B cell (primary cell): ENCODE measurements at regions not wholly inside any gene's neighbourhood (a gene's known extent, or its start where the extent isn't known, plus 50 kb on each side); places are given as distances from the start of the nearest gene placed in this dataset.

Source experiments
- ATAC-seq: fragments of 200-7000 bp; cut with Tn5 transposase; one replicate; pipeline ENCODE4 v1.10.0; 2021; ENCODE audit warnings: low read depth, mild to moderate bottlenecking, moderate number of reproducible peaks, moderate library complexity
- CTCF ChIA-PET: fragments of 350-600 bp; sonication (Branson Sonifier 250); formaldehyde crosslinking; loops from one replicate; lab custom pipeline; 2021; ENCODE audit warnings: antibody characterized with exemption, inconsistent platforms; lab: Charles Lee
- POLR2A ChIA-PET: fragments of 350-600 bp; sonication (Branson Sonifier 250); formaldehyde crosslinking; loops from one replicate; lab custom pipeline; 2021; ENCODE audit warnings: antibody characterized with exemption; lab: Charles Lee
- DNase-seq: peaks from one replicate; pipeline ENCODE4 v3.0.0; 2013
- H2AFZ ChIP-seq: 2 replicates; pipeline ENCODE4 v1.6.1; 2012; ENCODE audit warnings: mild to moderate bottlenecking, low read depth, low read length; ENCODE audit not compliant: insufficient read depth, poor library complexity, severe bottlenecking
- H3K27ac ChIP-seq, 2 donors: 1 replicate in 1 of 2; 2 replicates in 1 of 2; pipeline ENCODE4 v1.5.1; 2012 to 2013; ENCODE audit warnings: low read length in 2 of 2, mild to moderate bottlenecking in 2 of 2, moderate library complexity in 1 of 2
- H3K27me3 ChIP-seq, 4 experiments: fragments of 200-600 bp in 1 of 4; sonication (generic) in 1 of 4; replicated peaks in 1 of 4; 1 replicate in 2 of 4; 2 replicates in 2 of 4; pipeline versions ENCODE4 v1.6.1 to v1.7.0; 2013 to 2016; ENCODE audit warnings: low read length in 3 of 4, mild to moderate bottlenecking in 2 of 4, mixed read lengths in 1 of 4, moderate library complexity in 1 of 4; ENCODE audit not compliant: insufficient read depth in 4 of 4, control insufficient read depth in 3 of 4; ENCODE audit errors: control extremely low read depth in 1 of 4
- H3K36me3 ChIP-seq, 2 experiments: replicated peaks in 1 of 2; 1 replicate in 1 of 2; 2 replicates in 1 of 2; pipeline versions ENCODE4 v1.6.1 to v1.7.1; 2013; ENCODE audit warnings: low read length in 1 of 2; ENCODE audit not compliant: insufficient read depth in 2 of 2, control insufficient read depth in 1 of 2; ENCODE audit errors: control extremely low read depth in 1 of 2, extremely low read depth in 1 of 2
- H3K4me1 ChIP-seq, 2 donors: fragments of 200-600 bp in 1 of 2; sonication (generic) in 1 of 2; 1 replicate in 1 of 2; 2 replicates in 1 of 2; pipeline versions ENCODE4 v1.5.1 to v1.6.1; 2013 to 2017; ENCODE audit warnings: low read length in 2 of 2; ENCODE audit not compliant: control insufficient read depth in 2 of 2, insufficient read depth in 2 of 2
- H3K4me2 ChIP-seq: replicated peaks from 2 replicates; pipeline ENCODE3; 2012; ENCODE audit warnings: mild to moderate bottlenecking, low read depth, low read length; ENCODE audit not compliant: poor library complexity, severe bottlenecking
- H3K4me3 ChIP-seq, 5 experiments: fragments of 200-600 bp in 1 of 5; sonication (generic) in 1 of 5; 1 replicate in 3 of 5; 2 replicates in 2 of 5; pipeline versions ENCODE4 v1.5.1 to v1.7.0; 2011 to 2016; ENCODE audit warnings: low read length in 4 of 5, mild to moderate bottlenecking in 4 of 5, low read depth in 2 of 5, control low read depth in 1 of 5, moderate library complexity in 1 of 5; ENCODE audit not compliant: insufficient read depth in 1 of 5; ENCODE audit errors: control extremely low read depth in 1 of 5, extremely low read depth in 1 of 5
- H3K79me2 ChIP-seq: fragments of 200-600 bp; sonication (generic); one replicate; pipeline ENCODE4 v1.6.0; 2016; ENCODE audit warnings: low read length; ENCODE audit not compliant: control insufficient read depth, insufficient read depth
- H3K9ac ChIP-seq: fragments of 200-600 bp; sonication (generic); 2 replicates; pipeline ENCODE4 v1.6.1; 2017; ENCODE audit warnings: mild to moderate bottlenecking, low read length, moderate library complexity
- H3K9me3 ChIP-seq, 3 donors: one replicate each; pipeline versions ENCODE4 v1.6.1 to v1.7.1; 2013; ENCODE audit warnings: low read length in 2 of 3; ENCODE audit not compliant: control insufficient read depth in 2 of 3, insufficient read depth in 1 of 3; ENCODE audit errors: control extremely low read depth in 1 of 3
- H4K20me1 ChIP-seq: 2 replicates; pipeline ENCODE4 v1.6.0; 2012; ENCODE audit warnings: mild to moderate bottlenecking, low read length; ENCODE audit not compliant: insufficient read depth, control insufficient read depth, poor library complexity, severe bottlenecking
- H3K27ac Mint-ChIP-seq: one replicate; pipeline ENCODE4 v1.8.0; 2021; ENCODE audit warnings: mixed read lengths
- H3K27me3 Mint-ChIP-seq: one replicate; pipeline ENCODE4 v1.8.0; 2021; ENCODE audit warnings: mixed read lengths
- H3K4me1 Mint-ChIP-seq: one replicate; pipeline ENCODE4 v1.8.0; 2021; ENCODE audit warnings: mixed read lengths
- H3K4me3 Mint-ChIP-seq: one replicate; pipeline ENCODE4 v1.8.0; 2021; ENCODE audit warnings: mixed read lengths
- H3K9me3 Mint-ChIP-seq: one replicate; pipeline ENCODE4 v1.8.0; 2022; ENCODE audit warnings: mixed read lengths; ENCODE audit not compliant: insufficient read depth
- CTCF ChIP-seq: fragments of 200-600 bp; IDR thresholded peaks from one replicate; pipeline ENCODE4 v1.8.0; 2022; ENCODE audit warnings: antibody characterized with exemption, mild to moderate bottlenecking
- EZH2 ChIP-seq: IDR thresholded peaks from 2 replicates; pipeline ENCODE4 v1.6.1; 2012; ENCODE audit warnings: borderline replicate concordance, low read depth, mild to moderate bottlenecking, moderate library complexity, low read length; ENCODE audit not compliant: insufficient read depth, poor library complexity, severe bottlenecking
- WGBS: methylation state at CpG from one replicate; pipeline ENCODE4 v1.1.5; 2013; ENCODE audit warnings: missing lambda C conversion rate; ENCODE audit not compliant: insufficient coverage; 5-methylcytosine and 5-hydroxymethylcytosine counted together
- intact Hi-C: fragments of 100-400 bp; cut with micrococcal nuclease; formaldehyde crosslinking; loops from one replicate; pipeline ENCODE4 v1.10.0; 2022

- no peak overlapping the region for H3K27ac ChIP-seq
- TF ChIP-seq EZH2, result no peak
- ChIA-PET CTCF (no interaction called here), POLR2A (no interaction called here)
- 98% methylated on average over 6 of the region's 12 CpGs for WGBS
- intact Hi-C loops, result no loop called here
- peaks cover 0 to 21% (median 0%) of the 10 kb centered on the region in 3 donors for H3K9me3 ChIP-seq
- no peaks in the 10 kb centered on the region for H3K4me1 Mint-ChIP-seq
- H3K4me1 ChIP-seq, result no peaks in the 10 kb centered on the region
- H3K36me3 ChIP-seq, result no peaks in the 10 kb centered on the region
- H3K9ac ChIP-seq, result no peak overlapping the region
- no peak overlapping the region for H2AFZ ChIP-seq
- no peaks in the 10 kb centered on the region for H3K27me3 ChIP-seq
- no peak overlapping the region for H3K4me2 ChIP-seq
- no peak overlapping the region for H3K4me3 Mint-ChIP-seq
- H3K4me3 ChIP-seq, result no peak overlapping the region
- ATAC-seq (no peak), DNase-seq (no peak)
- H3K9me3 Mint-ChIP-seq, result no peaks in the 10 kb centered on the region
- H3K27ac Mint-ChIP-seq, result no peak overlapping the region
- H4K20me1 ChIP-seq, result no peaks in the 10 kb centered on the region
- H3K79me2 ChIP-seq, result no peaks in the 10 kb centered on the region
- peaks cover 12% of the 10 kb centered on the region for H3K27me3 Mint-ChIP-seq
Measured at GRCh38 chr17:79511471-79511870, 99.4 kb downstream of the RBFOX3 start.

DNA sequence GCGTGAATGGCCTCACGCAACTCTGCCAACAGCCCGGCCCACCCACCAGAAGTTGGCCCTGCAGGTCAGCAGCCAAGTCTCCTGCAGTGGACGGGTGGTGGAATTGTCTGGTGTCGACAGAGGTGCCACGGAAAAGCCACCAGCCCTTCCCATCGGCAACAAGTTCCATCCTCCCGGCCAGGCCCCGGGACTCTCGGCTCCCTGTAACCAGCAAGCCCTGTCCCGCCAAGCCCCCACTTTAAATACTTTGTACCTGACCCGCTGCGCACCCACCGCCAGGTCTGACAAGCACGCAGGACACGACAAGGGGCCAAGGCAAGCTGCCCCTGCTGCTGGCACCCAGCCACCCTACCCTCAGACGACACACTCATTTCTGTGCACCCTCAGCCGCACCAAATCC is 100.8 kb downstream of the RBFOX3 start:
- Histone ChIP-seq H3K27me3 (no peaks in the 10 kb centered on the region), H3K79me2 (no peaks in the 10 kb centered on the region), H3K4me3 (no peak overlapping the region), H3K4me2 (no peak overlapping the region), H3K27ac (no peak overlapping the region), H3K9ac (no peak overlapping the region), H3K4me1 (no peaks in the 10 kb centered on the region), H3K9me3 (peaks cover 0 to 25% (median 0%) of the 10 kb centered on the region in 3 donors), H4K20me1 (no peaks in the 10 kb centered on the region), H2AFZ (no peak overlapping the region), H3K36me3 (no peaks in the 10 kb centered on the region)
- 90% methylated on average over 17 of the region's 18 CpGs for whole genome bisulfite sequencing
- H3K9me3 Mint-ChIP-seq, result no peaks in the 10 kb centered on the region
- peaks cover 10% of the 10 kb centered on the region for H3K27me3 Mint-ChIP-seq
- DNase-seq (no peak), ATAC-seq (no peak)
- TF ChIP-seq CTCF, result no peak
- no peaks in the 10 kb centered on the region for H3K4me1 Mint-ChIP-seq
- intact Hi-C loops, result no loop called here
- H3K27ac Mint-ChIP-seq, result no peak overlapping the region
- POLR2A ChIA-PET, result no interaction called here
- no peak overlapping the region for H3K4me3 Mint-ChIP-seq
- CTCF ChIA-PET, result no interaction called here
